BJ (cell line): ENCODE measurements at regions not wholly inside any gene's neighbourhood (a gene's known extent, or its start where the extent isn't known, plus 50 kb on each side); places are given as distances from the start of the nearest gene placed in this dataset.

ENCODE experiments used
- CTCF ChIA-PET: fragments of 350-600 bp; formaldehyde crosslinking; extraction: SDS; loops from one replicate; lab custom pipeline; 2021; ENCODE audit warnings: antibody characterized with exemption, inconsistent platforms; lab: Yijun Ruan, JAX
- POLR2A ChIA-PET: fragments of 300-600 bp; sonication (Branson Sonifier 250); formaldehyde crosslinking; extraction: SDS; loops from one replicate; lab custom pipeline; 2021; ENCODE audit warnings: antibody characterized with exemption; lab: Charles Lee
- DNase-seq: peaks from one replicate; pipeline ENCODE4 v3.0.0-alpha.2; 2011; ENCODE audit warnings: low read depth
- H3K27me3 ChIP-seq: 2 replicates; pipeline ENCODE4 v1.6.0; 2011; ENCODE audit warnings: low read length; ENCODE audit not compliant: control insufficient read depth, insufficient read depth
- H3K36me3 ChIP-seq: 2 replicates; pipeline ENCODE4 v1.5.1; 2011; ENCODE audit warnings: low read length; ENCODE audit not compliant: control insufficient read depth, insufficient read depth
- H3K4me3 ChIP-seq: 2 replicates; pipeline ENCODE4 v1.5.1; 2011; ENCODE audit warnings: low read depth, mild to moderate bottlenecking, control low read depth, low read length
- TF ChIP-seq, protein P1 (sequence below): IDR thresholded peaks from 2 replicates; pipeline ENCODE4 v1.5.1; 2011; ENCODE audit warnings: low read depth, mild to moderate bottlenecking, control low read depth, inconsistent platforms, low read length, moderate library complexity; ENCODE audit not compliant: insufficient read depth

- H3K27me3 ChIP-seq: no peaks in the 10 kb centered on the region
- no peaks in the 10 kb centered on the region for H3K36me3 ChIP-seq
- H3K4me3 ChIP-seq: no peak overlapping the region
- no peak for DNase-seq
- TF ChIP-seq, protein P1, sequence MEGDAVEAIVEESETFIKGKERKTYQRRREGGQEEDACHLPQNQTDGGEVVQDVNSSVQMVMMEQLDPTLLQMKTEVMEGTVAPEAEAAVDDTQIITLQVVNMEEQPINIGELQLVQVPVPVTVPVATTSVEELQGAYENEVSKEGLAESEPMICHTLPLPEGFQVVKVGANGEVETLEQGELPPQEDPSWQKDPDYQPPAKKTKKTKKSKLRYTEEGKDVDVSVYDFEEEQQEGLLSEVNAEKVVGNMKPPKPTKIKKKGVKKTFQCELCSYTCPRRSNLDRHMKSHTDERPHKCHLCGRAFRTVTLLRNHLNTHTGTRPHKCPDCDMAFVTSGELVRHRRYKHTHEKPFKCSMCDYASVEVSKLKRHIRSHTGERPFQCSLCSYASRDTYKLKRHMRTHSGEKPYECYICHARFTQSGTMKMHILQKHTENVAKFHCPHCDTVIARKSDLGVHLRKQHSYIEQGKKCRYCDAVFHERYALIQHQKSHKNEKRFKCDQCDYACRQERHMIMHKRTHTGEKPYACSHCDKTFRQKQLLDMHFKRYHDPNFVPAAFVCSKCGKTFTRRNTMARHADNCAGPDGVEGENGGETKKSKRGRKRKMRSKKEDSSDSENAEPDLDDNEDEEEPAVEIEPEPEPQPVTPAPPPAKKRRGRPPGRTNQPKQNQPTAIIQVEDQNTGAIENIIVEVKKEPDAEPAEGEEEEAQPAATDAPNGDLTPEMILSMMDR: no peak
- CTCF ChIA-PET: interaction anchor here (1.3 to 1.4 kb wide), 2 partner anchors 10 to 23 kb away, joined by 3 to 6 read pairs; no protein-coding TSS in a partner anchor
- POLR2A ChIA-PET: interaction anchor here (0.6 kb wide), 3 partner anchors 16 to 75 kb away, joined by 3 to 15 read pairs (median 12); no protein-coding TSS in a partner anchor
These were observed 70.9 kb upstream of the COL1A2 start for GRCh38 chr7:94323844-94324243.

DNA sequence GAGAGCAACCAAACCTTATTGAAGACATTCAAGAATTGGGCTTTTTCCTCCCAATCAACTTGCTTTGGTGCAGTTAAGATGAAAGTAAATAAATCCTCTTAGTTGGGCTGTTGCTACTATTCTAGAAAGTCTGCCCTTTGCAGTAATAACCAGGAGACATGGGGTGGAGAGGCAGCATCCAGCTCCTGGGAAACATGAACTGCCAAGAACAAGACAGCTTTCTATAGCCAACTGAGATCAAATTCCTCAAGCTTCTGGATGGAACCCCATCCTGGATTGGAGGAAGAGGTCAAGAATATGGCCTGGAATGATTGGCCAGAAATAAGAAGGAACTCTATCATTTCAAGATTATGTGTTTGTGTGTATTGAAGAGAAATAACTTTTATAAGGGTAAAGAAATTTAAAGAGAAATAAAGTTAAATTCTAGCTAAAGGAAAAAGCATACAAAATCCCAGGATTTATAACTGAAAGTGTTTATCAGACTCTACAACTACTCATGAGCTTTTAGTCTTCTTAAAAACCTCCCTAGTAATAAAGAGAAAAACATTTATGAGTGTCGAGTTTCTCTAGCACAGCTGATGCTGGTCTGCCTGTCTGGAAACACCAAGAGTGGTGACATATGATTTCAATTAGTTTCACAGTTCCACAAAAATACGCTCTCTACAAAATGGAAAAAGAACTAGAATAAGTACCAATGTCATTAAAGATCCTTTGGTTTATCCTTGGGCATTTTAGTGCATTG is 70.1 kb upstream of the COL1A2 start:
- no peak overlapping the region for H3K4me3 ChIP-seq
- CTCF ChIA-PET: interaction anchor here (1.1 to 1.4 kb wide), 4 partner anchors 9 to 24 kb away, joined by 3 to 6 read pairs (median 4); no protein-coding TSS in a partner anchor
- no peaks in the 10 kb centered on the region for H3K27me3 ChIP-seq
- TF ChIP-seq, protein P1: no peak
- no peak for DNase-seq
- no peaks in the 10 kb centered on the region for H3K36me3 ChIP-seq
- POLR2A ChIA-PET: interaction anchor here (0.6 to 1.0 kb wide), 5 partner anchors 16 to 74 kb away, joined by 3 to 15 read pairs (median 5); no protein-coding TSS in a partner anchor

DNA sequence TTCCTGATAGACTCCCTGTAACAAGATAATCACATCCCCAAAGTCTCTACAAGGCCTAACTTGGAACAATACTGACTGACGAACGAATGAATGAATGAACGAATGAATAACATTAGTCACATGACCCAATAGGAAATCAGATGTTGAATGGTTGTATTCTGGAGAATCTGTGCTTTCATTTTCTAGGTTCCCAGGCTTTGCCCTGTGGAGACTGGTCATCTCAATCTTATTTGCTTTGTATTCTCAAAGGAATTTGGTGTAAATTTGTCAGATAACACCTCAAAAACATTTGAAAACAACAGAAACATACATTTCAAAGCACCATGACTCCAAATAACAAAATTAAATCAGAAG is 69.6 kb upstream of the COL1A2 start:
- DNase-seq: no peak
- CTCF ChIA-PET: interaction anchor here (1.1 to 1.4 kb wide), 4 partner anchors 8 to 24 kb away, joined by 3 to 6 read pairs (median 4); no protein-coding TSS in a partner anchor
- Histone ChIP-seq H3K36me3 (no peaks in the 10 kb centered on the region), H3K27me3 (no peaks in the 10 kb centered on the region), H3K4me3 (no peak overlapping the region)
- TF ChIP-seq, protein P1: no peak
- POLR2A ChIA-PET: interaction anchor here (1.0 kb wide), 1 partner anchor 23 kb away, joined by 5 read pairs; no protein-coding TSS in a partner anchor

GRCh38 chr7:94330269-94331020 is 64.2 kb upstream of the COL1A2 start:
- no peaks in the 10 kb centered on the region for H3K27me3 ChIP-seq
- TF ChIP-seq, protein P1: no peak
- no peaks in the 10 kb centered on the region for H3K36me3 ChIP-seq
- ChIA-PET CTCF (no interaction called here), POLR2A (no interaction called here)
- no peak overlapping the region for H3K4me3 ChIP-seq
- DNase-seq: no peak

- no peaks in the 10 kb centered on the region for H3K36me3 ChIP-seq
- TF ChIP-seq, protein P1: no peak
- no peak overlapping the region for H3K4me3 ChIP-seq
- H3K27me3 ChIP-seq: no peaks in the 10 kb centered on the region
- ChIA-PET CTCF (interaction anchor here (1.2 to 1.4 kb wide), 2 partner anchors 31 to 36 kb away, joined by 3 to 4 read pairs; no protein-coding TSS in a partner anchor), POLR2A (interaction anchor here (0.6 kb wide), 1 partner anchor 101 kb away, joined by 3 read pairs; no protein-coding TSS in a partner anchor)
- DNase-seq: no peak
These were observed 62.1 kb upstream of the COL1A2 start for GRCh38 chr7:94332571-94332970.
